Endothelial cell (in vitro differentiated cells): ENCODE measurements at regions not wholly inside any gene's neighbourhood (a gene's known extent, or its start where the extent isn't known, plus 50 kb on each side); places are given as distances from the start of the nearest gene placed in this dataset.

Source experiments
- DNase-seq: peaks from one replicate; pipeline ENCODE4 v3.0.0; 2021; ENCODE audit warnings: low spot score
- H3K27ac Mint-ChIP-seq: one replicate; pipeline ENCODE4 v1.8.0; 2021; ENCODE audit warnings: mixed read lengths, inconsistent platforms; ENCODE audit not compliant: unreplicated experiment
- H3K27me3 Mint-ChIP-seq: one replicate; pipeline ENCODE4 v1.8.0; 2021; ENCODE audit warnings: mild to moderate bottlenecking, moderate library complexity, mixed read lengths, inconsistent platforms; ENCODE audit not compliant: unreplicated experiment
- H3K36me3 Mint-ChIP-seq: one replicate; pipeline ENCODE4 v1.8.0; 2021; ENCODE audit warnings: mild to moderate bottlenecking, low read depth, mixed read lengths, inconsistent platforms; ENCODE audit not compliant: unreplicated experiment
- H3K4me1 Mint-ChIP-seq: one replicate; pipeline ENCODE4 v1.8.0; 2021; ENCODE audit warnings: mild to moderate bottlenecking, mixed read lengths, inconsistent platforms; ENCODE audit not compliant: unreplicated experiment
- H3K4me3 Mint-ChIP-seq: one replicate; pipeline ENCODE4 v1.8.0; 2021; ENCODE audit warnings: mild to moderate bottlenecking, mixed read lengths, inconsistent platforms; ENCODE audit not compliant: unreplicated experiment
- H3K9me3 Mint-ChIP-seq: one replicate; pipeline ENCODE4 v1.8.0; 2021; ENCODE audit warnings: mixed read lengths, inconsistent platforms; ENCODE audit not compliant: unreplicated experiment
- CTCF ChIP-seq: fragments of 200-600 bp; sonication (generic); IDR thresholded peaks from one replicate; pipeline ENCODE4 v1.5.0; 2021; ENCODE audit warnings: antibody characterized with exemption; ENCODE audit not compliant: unreplicated experiment

GRCh38 chr2:147231607-147232006 is 613.2 kb upstream of the ACVR2A start:
- no peaks in the 10 kb centered on the region for H3K27me3 Mint-ChIP-seq

GRCh38 chr2:147231081-147231480 is 613.7 kb upstream of the ACVR2A start:
- Mint-ChIP-seq H3K4me3 (no peak overlapping the region), H3K27ac (no peak overlapping the region), H3K36me3 (no peaks in the 10 kb centered on the region), H3K27me3 (no peaks in the 10 kb centered on the region), H3K4me1 (no peaks in the 10 kb centered on the region), H3K9me3 (no peaks in the 10 kb centered on the region)
- no peak for DNase-seq
- no peak for TF ChIP-seq CTCF

More at GRCh38 chr2:147231607-147232006, 613.2 kb upstream of the ACVR2A start:
- no peak overlapping the region for H3K27ac Mint-ChIP-seq
- H3K4me1 Mint-ChIP-seq = no peaks in the 10 kb centered on the region
- H3K9me3 Mint-ChIP-seq = no peaks in the 10 kb centered on the region
- no peak for DNase-seq
- no peaks in the 10 kb centered on the region for H3K36me3 Mint-ChIP-seq
- H3K4me3 Mint-ChIP-seq = no peak overlapping the region
- TF ChIP-seq CTCF = no peak

GRCh38 chr2:147227313-147227712 is 617.5 kb upstream of the ACVR2A start:
- no peaks in the 10 kb centered on the region for H3K36me3 Mint-ChIP-seq
- no peaks in the 10 kb centered on the region for H3K27me3 Mint-ChIP-seq
- no peak overlapping the region for H3K27ac Mint-ChIP-seq
- H3K9me3 Mint-ChIP-seq = no peaks in the 10 kb centered on the region
- DNase-seq = no peak
- no peak for TF ChIP-seq CTCF
- no peak overlapping the region for H3K4me3 Mint-ChIP-seq
- no peaks in the 10 kb centered on the region for H3K4me1 Mint-ChIP-seq

- Mint-ChIP-seq H3K9me3 (peaks cover 4% of the 10 kb centered on the region), H3K4me1 (no peaks in the 10 kb centered on the region), H3K27me3 (no peaks in the 10 kb centered on the region), H3K4me3 (no peak overlapping the region), H3K27ac (no peak overlapping the region), H3K36me3 (no peaks in the 10 kb centered on the region)
- TF ChIP-seq CTCF = no peak
- DNase-seq = no peak
Measured at GRCh38 chr2:147224070-147224469, 620.8 kb upstream of the ACVR2A start.

- Mint-ChIP-seq H3K27me3 (no peaks in the 10 kb centered on the region), H3K27ac (no peak overlapping the region), H3K9me3 (peaks cover 6% of the 10 kb centered on the region), H3K4me1 (no peaks in the 10 kb centered on the region), H3K36me3 (no peaks in the 10 kb centered on the region), H3K4me3 (no peak overlapping the region)
- DNase-seq = no peak
- no peak for TF ChIP-seq CTCF
Measured at GRCh38 chr2:147223553-147224060, 621.2 kb upstream of the ACVR2A start.
